HT-29 (cell line): ENCODE measurements at regions not wholly inside any gene's neighbourhood (a gene's known extent, or its start where the extent isn't known, plus 50 kb on each side); places are given as distances from the start of the nearest gene placed in this dataset.

Experiments
- DNase-seq: peaks from one replicate; pipeline ENCODE4 v3.0.0-alpha.2; 2015; ENCODE audit warnings: low spot score

GRCh38 chr2:11950896-11951295 is 204.5 kb downstream of the LPIN1 start:
- no peak for DNase-seq

- DNase-seq, result peak; percentile 17
Observed at GRCh38 chr2:11951492-11951891, 205.1 kb downstream of the LPIN1 start.

DNA sequence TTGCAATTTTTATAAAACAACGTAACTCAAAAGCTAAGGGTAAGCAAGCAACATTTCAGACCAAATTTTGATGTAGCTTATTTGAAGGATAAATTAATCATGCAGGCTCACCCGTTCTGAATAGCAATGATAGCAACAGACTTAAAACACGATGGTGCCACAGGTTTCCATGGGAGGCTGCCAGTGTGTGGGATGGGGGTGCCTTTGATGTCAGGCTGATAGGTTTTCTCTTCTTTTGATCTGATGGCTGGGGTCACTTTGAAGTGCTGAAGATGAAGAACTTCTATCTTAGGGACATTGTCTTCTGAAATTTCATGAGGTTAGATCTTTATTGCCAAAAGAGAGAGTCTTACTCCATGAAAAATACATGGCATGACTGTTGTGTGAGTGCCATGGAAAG is 206.8 kb downstream of the LPIN1 start:
- DNase-seq, result no peak

DNA sequence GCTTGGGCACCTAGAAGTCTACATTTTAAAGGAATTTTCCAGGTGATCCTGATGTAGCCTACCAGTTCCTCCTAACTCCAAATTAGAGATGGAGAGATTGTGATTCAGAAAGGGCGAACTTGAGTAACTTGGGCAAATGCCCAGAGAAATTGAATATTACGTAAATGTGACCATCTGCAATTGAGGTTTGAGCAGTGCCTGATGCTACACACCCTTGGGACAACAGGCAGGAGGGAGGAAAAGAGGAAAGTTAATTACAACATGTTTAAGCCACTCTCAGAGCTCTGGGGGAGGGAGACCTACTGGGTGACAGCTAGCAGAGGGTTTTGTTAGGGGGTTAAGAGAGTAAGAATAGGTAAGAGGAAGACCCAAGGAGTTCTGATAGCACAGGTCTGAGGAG is 208.9 kb downstream of the LPIN1 start:
- DNase-seq, result no peak

DNA sequence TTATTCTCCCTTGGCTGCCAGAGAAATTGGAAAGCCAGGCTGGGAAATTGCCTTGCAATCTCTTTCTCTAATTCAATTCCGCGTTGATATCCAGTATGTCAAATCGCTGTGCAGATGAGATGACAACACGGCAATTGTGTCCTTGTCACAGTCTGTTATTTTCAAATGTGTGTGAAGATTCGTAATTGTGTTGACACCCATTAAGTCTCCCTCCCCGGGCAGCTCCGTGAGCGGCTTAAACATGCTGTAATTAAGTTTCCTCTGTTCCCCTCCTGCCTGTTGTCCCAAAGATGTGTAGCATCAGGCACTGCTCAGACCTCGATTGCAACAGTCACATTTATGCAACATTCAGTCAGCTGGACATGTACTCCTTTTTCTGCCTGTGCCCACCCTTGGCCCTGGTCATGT is 209.5 kb downstream of the LPIN1 start:
- no peak for DNase-seq

DNA sequence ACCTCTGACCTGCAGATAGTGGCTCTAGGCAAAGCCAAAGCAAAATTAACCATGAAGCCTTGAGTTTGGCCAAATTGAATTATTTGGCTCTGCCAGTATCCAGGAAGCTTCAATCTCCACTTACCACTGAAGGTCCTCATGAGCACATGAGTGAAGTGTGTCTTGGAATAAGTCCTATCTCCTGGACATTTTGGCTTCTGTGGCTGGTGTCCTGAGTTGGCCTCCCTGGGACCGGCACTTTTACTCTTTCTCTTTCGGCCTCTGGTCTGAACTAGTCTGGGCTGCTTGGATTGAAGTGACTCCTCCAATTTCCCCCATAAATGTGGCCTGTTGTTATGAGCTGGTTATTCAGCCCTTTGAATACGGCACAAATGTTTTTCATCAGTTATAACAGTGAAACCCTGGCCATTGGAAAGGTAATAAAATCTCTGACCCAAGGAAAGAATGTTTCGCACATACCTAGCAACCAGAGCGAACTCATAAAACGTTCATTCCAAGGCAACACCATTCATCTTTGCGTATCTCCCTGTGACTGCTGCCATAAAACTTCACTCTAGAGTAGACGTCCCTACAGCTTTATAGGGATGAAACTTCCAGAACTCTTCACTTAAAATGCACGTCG is 216.4 kb downstream of the LPIN1 start:
- no peak for DNase-seq

GRCh38 chr2:11963966-11964365 is 217.5 kb downstream of the LPIN1 start:
- DNase-seq, result no peak

DNA sequence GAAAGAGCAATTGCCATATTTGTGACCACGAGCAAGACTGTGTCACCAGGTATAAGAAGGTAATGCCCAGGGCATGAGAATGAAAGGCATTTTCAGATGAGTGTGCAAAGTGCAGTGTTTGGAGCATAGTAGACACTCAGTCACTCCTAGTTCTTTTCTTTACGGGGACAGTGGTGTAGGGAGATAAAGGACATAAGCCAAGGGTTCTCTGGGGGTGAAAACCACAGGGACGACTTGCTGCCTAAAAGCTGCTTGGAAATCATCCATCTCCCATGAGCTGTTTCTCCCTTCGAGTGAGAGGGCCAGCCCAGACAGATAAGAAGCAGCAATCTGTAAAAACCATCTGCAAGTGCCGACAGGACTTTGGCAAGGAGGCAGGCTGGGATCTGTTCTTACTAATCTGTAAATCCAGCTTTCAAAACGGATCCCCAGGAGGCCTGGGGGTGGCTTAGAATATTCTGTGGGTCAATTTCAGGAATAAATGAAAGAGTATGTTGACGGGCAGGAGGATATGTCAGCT is 221.6 kb downstream of the LPIN1 start:
- no peak for DNase-seq

GRCh38 chr2:11968521-11968920 is 222.1 kb downstream of the LPIN1 start:
- no peak for DNase-seq

GRCh38 chr2:11969774-11970173 is 223.3 kb downstream of the LPIN1 start:
- no peak for DNase-seq

GRCh38 chr2:11974573-11974972 is 228.1 kb downstream of the LPIN1 start:
- no peak for DNase-seq

- DNase-seq, result no peak
Observed at GRCh38 chr2:11975373-11975772, 228.9 kb downstream of the LPIN1 start.

DNA sequence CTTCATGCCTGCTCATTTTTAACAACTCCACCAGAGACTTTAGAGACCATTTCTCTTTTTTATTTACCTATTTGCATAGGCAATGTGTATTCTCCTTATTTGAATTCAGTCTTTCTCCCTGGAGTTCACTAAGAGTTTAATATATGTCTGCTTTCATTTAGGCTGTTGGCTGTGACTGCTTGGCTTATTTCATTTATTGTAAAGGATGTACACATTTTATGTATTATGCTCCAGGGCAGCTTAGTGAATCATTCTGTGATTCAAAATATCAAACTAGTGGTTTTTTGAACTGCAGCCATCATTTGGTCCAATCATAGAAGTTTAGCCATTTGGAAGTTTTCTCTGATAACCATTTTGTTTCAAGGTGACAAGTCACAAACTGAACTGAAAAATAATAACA is 229.6 kb downstream of the LPIN1 start:
- no peak for DNase-seq

GRCh38 chr2:11977766-11978524 is 231.5 kb downstream of the LPIN1 start:
- no peak for DNase-seq

GRCh38 chr2:11980809-11981208 is 234.4 kb downstream of the LPIN1 start:
- DNase-seq, result no peak

DNA sequence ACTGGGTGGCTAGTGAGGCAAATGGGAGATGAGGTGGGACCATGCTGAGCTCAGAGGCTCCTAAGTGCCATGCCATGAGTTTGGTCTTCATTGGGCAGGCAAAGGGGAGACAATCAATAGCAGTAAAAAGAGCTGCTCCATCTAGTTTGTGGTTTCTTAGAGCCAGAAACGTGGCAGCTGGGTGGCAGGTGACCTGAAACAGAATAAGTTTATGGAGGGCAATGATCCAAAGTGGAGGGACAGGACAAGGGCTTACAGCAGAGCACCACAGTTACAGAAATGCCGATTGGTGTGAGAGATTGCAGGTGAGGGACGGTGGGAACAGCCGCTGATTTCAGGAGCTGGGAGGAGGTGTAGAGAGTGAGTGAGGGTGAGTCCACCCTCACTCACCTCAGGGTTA is 237.0 kb downstream of the LPIN1 start:
- no peak for DNase-seq

- no peak for DNase-seq
Observed at GRCh38 chr2:11983870-11984269, 237.4 kb downstream of the LPIN1 start.

GRCh38 chr2:11984316-11985158 is 238.1 kb downstream of the LPIN1 start:
- no peak for DNase-seq

GRCh38 chr2:11985817-11986566 is 239.6 kb downstream of the LPIN1 start:
- DNase-seq, result no peak

GRCh38 chr2:11987151-11987550 is 240.7 kb downstream of the LPIN1 start:
- DNase-seq, result no peak

DNA sequence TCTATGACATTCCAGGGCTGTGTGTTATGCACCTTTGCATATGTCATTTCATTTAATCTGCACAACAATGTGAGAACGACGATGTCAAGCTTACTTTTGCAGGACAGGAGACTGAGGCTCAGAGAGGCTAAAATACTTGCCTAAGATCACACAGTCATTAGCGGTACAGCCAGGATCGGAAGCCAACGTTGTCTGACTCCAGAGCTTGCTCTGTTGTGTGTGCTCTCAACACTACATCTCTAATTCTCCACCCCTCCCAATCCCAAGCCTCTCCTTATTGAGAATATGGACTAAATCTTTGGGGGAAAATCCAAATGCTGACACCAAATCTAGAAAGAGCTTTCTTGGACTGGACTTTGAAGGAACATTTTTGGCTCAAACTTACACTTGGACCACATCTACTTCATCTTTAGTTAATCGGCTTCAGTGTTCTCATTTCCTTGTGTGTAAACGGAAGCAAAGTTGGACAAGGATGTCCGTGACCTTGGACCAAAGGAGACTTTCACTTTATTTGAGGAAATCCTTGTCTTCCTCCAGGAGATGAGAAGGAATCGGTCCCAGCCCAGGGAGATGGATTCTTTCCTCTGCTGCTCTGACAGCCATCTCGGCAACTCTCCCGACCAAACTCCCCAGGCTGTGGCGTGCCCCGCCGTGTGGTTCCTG is 242.4 kb downstream of the LPIN1 start:
- DNase-seq, result no peak
